GM19455 (cell line): ENCODE measurements at regions not wholly inside any gene's neighbourhood (a gene's known extent, or its start where the extent isn't known, plus 50 kb on each side); places are given as distances from the start of the nearest gene placed in this dataset.
"Not testable (repeated sequence)": the region's sequence is repeated elsewhere in the genome, so short reads cannot be mapped to it uniquely, and the experiment has no call there.

Source experiments
- ATAC-seq: cut with Tn5 transposase; IDR thresholded peaks from one replicate; pipeline ENCODE4 v1.9.1; 2021; ENCODE audit not compliant: unreplicated experiment

DNA sequence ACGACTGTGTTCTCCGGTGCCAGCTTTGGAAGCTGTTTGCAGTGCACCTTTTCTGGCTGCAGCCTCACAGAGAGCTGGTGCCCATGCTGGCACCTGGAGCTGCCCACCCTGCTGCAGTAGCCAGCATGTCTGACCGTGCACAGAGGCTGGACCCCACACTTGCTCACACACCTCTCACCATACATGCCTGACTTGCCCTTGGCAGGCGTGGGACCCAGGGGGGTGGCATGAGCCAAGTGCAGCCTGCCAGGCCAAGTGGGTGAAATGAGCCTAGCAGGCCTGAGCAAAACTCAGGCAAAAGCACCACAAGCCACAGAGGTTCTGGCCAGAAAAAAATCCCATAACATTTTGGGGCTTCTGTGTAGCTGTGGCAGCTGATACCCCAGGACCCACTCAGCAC lies 258.8 kb downstream of the XPNPEP1 start:
- ATAC-seq, result no peak

DNA sequence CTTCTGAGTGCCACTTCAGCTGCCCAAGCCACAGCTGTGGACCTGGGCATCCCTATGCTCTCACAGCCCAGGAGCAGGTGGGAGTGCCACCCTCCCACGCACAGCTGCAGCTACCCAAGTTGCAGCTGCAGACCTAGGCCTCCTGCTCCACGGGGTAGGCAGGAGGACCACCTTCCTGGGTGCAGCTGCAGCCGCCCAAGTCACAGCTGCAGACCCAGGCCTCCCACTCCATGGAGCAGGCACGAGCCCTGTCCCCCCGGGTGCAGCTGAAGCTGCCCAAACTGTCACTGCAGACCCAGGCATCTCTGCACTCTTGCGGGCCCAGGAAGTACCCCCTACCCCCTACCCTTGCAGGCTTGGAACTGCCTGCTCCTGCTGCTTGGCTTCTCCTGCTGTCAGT lies 260.2 kb downstream of the XPNPEP1 start:
- ATAC-seq, result no peak

DNA sequence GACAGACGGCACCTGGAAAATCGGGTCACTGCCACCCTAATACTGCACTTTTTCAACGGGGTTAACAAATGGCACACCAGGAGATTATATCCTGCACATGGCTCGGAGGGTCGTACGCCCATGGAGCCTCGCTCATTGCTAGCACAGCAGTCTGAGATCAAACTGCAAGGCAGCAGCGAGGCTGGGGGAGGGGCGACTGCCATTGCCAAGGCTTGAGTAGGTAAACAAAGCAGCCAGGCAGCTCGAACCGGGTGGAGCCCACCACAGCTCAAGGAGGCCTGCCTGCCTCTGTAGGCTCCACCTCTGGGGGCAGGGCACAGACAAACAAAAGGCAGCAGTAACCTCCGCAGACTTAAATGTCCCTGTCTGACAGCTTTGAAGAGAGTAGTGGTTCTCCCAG lies 270.7 kb downstream of the XPNPEP1 start:
- ATAC-seq, result not testable (repeated sequence)

GRCh38 chr10:109650228-109650627 lies 273.1 kb downstream of the XPNPEP1 start:
- no peak for ATAC-seq

- no peak for ATAC-seq
Measured at GRCh38 chr10:109647627-109648026, 275.7 kb downstream of the XPNPEP1 start.

GRCh38 chr10:109633846-109634245 lies 289.5 kb downstream of the XPNPEP1 start:
- ATAC-seq, result no peak

DNA sequence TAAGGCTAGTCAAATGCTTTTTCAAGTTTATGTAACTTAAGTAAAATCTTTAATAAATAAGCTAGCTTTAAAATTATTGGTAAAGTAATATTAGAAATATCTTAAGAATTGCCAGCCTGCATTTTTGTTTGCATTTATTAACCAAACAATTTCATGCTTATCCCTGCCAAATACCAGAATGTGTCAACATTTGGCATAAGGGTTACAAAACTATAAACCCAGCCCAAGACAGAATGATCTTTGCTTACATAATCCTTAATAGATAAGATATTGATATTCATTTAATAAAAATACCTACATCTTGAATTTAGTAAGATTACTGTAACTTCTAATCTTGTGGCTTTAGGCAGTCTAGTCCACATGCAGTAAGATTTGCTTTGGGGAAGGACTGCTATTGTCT lies 290.3 kb downstream of the XPNPEP1 start:
- ATAC-seq, result not testable (repeated sequence)

DNA sequence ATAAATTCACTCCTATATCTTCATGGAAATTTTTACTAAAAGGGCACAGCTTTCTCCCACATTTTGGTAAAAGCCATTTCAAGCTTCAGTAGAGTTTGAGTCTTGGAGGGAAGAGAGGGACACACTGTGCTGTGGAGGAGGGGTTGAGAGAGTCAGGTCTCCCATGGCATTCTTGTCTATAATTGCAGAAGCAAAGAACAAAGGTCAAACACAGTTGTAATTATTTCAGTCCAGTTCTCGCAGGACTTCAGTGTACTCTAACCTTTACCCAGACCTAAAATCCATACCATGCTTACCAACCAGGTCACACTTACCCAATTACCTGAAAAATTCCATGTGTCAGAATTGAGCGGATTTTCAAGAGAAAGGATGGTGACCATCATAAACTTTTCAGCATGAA lies 298.4 kb downstream of the XPNPEP1 start:
- ATAC-seq, result no peak

DNA sequence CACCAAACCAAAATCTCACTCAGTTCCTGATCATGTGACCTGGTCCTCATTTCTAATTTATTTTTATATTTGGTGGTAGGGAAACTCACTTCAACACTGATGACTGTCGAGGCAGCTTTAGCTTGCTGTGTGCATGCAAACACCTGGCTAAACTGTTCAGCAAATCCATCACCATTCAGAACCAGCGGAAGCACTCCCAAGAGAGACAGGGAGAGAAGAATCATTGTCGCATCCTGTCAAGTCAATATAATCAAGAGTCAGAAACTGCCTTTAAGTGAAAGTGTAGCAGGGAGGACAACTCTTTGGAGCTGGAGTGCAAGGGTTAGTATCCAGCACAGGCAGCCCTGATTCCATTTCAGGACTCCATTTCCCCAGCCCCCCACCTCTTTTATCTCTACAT lies 300.7 kb downstream of the XPNPEP1 start:
- no peak for ATAC-seq

DNA sequence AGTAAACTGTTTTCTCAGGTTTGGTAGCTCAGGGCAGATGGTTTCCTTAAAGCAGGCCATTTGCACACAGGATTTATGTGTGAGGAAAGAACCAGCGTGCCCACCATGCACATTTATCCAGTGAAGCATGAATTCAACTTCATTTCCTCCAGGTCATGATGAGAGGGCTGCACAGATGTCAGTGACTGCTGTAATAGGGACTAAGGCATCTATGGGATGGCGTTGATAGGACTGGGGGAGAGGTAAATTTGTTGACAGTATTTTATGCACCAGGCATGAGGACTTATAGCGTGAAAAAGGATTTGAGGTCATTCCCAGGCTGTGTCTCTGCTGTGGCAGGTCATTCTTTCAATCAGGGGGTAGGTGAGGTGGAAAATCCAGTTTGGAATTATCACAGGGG lies 302.9 kb downstream of the XPNPEP1 start:
- no peak for ATAC-seq

DNA sequence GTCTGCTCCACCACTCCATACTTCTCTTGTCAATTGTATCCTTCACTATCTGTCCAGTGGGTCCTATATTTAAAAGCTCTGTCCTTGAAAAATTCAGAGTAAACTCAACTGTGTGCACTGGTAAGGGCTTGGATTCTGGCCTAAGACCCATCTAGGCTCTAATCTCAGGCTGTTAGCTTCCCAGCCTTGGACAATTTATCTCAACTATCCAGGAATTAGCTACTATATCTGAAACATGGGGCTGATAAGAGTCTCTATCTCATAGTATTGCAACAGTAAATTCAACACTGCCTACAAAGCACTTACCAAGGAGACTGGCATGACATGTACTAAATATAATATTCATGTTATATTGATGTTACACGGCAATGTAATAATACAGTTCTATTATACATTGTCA lies 303.4 kb downstream of the XPNPEP1 start:
- no peak for ATAC-seq

DNA sequence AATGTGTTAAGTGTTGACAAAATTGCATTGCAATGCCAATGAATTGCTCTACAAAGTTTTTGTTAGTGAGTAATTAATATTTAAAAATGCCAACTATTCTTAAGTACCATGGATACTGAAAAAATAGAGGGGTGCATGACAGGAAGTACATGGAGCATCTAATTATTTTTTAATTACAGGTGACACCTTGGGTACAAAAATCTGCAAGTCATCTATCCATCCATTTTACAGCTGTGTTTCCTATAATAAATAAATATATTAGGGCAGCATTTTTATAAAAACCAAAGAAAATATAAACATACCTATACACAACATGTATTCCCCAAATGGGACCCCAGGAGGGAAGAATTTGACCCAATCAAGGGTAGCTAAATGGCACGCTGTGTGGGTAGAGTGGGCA lies 304.6 kb downstream of the XPNPEP1 start:
- ATAC-seq, result no peak

- ATAC-seq, result no peak
Measured at GRCh38 chr10:109618301-109618700, 305.0 kb downstream of the XPNPEP1 start.

GRCh38 chr10:109616359-109616980 lies 306.8 kb downstream of the XPNPEP1 start:
- ATAC-seq, result no peak

DNA sequence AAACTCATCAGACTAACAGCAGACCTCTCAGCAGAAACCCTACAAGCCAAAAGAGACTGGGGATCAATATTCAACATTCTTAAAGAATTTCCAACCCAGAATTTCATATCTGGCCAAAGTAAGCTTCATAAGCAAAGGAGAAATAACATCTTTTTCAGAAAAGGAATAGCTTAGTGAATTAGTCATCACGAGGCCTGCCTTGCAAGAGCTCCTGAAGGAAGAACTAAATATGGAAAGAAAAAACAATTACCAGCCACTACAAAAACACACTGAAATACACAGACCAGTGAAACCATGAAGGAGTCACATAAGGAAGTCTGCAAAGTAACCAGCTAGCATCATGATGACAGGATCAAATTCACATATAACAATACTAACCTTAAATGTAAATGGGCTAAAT lies 328.0 kb downstream of the XPNPEP1 start:
- not testable (repeated sequence) for ATAC-seq

DNA sequence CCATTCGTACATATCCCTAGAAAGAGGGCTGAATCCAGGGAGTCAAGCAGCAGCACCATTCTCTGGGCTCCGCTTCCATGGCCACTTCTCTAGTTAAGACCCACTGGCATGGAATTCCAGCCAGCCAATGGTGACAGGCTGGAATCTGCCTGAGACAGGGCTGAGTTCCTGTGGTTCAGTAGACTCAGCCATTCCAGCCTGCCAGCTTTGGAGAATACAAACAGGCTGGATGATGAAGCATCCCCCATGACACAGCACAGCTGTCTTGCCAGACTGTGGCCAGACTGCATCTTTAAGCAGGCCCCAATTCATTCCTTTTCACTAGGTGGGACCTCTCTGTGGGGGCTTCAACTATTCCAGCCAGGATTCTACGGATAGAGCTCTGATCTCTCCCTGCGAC lies 329.6 kb downstream of the XPNPEP1 start:
- no peak for ATAC-seq

- ATAC-seq, result no peak
Measured at GRCh38 chr10:109592391-109592790, 330.9 kb downstream of the XPNPEP1 start.

DNA sequence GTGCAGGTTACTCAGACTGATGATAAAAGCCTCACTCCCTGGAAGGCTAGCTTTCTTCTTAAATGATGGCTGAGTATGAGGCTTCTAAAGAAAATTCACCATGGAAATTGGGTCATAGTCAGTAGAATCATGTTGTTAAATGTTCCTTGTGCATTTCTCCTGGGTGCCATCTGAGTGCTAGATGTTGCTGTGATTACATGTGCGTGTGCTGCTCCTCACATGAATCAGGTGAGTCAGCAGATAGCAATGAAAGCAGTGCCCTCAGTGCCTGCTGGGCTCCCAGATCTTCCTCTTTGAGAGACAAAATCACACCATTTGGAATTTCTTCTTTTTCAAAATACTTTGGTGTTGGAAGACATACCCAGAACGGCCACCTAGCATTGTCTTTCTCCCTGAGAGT lies 331.7 kb downstream of the XPNPEP1 start:
- ATAC-seq, result no peak

DNA sequence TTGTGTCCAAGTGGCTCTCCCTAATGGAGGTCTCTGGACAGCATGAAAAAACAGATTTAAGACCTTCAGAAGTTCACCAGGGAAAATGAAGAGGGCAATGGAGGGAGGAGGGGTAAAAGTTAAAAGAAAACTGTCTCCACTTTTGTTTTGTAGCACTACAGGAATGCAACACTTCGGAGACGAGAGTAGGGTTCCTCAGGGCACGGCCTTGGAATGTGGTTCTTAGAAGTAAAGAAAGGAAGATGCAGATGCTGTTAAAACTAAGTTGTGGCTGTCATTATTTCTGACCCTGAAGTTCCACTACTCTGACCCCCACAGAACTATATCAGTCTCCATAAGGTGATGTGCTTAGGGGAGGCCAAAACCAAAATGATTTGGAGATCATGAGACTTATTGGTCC lies 335.1 kb downstream of the XPNPEP1 start:
- ATAC-seq, result no peak

DNA sequence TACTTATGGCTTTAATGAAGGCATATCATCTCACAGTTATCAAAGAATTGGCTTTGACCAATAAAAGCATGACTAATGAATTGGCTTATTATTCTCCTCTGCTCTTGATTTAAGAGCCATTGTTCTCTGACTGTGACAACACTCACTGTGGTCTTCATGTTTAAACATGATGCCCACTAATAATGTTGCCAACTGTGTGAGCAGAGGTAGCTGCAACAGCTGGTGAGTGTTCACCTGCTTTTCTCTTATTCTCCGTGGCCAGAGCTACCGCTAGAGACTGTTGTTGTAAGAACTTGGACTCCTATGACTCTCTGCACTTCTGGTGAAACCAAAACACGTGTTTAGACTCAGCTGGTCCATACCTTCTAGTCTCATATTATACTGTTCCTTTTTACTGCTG lies 335.9 kb downstream of the XPNPEP1 start:
- no peak for ATAC-seq

GRCh38 chr10:109556399-109556798 lies 366.9 kb downstream of the XPNPEP1 start:
- no peak for ATAC-seq

DNA sequence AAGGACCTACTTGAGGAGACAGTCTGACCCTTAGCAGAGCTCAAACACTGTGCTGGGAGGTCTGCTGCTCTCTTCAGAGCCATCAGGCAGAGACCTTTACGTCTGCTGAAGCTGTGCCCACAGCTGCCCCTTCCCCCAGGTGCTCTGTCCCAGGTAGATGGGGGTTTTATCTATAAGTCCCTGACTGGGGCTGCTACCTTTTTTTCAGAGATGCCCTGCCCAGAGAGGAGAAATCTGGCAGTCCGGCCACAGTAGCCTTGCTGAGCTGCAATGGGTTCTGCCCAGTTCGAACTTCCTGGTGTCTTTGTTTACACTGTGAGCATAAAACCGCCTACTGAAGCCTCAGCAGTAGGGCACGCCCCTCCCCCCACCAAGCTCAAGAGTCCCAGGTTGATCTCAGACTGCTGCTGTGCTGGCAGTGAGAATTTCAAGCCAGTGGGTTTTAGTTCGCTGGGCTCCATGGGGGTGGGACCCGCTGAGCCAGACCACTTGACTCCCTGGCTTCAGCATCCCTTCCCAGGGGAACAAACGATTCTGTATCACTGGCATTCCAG lies 381.2 kb downstream of the XPNPEP1 start:
- not testable (repeated sequence) for ATAC-seq

- no peak for ATAC-seq
Measured at GRCh38 chr10:109534193-109534592, 389.1 kb downstream of the XPNPEP1 start.
